GM18519 (cell line): ENCODE measurements at regions not wholly inside any gene's neighbourhood (a gene's known extent, or its start where the extent isn't known, plus 50 kb on each side); places are given as distances from the start of the nearest gene placed in this dataset.

Source experiments
- ATAC-seq: cut with Tn5 transposase; IDR thresholded peaks from one replicate; pipeline ENCODE4 v1.9.1; 2021; ENCODE audit warnings: mild to moderate bottlenecking, moderate library complexity; ENCODE audit not compliant: unreplicated experiment, low FRiP score

- ATAC-seq, result no peak
These were observed 534.8 kb downstream of the PSAT1 start for GRCh38 chr9:78831726-78832125.

GRCh38 chr9:78835928-78836450 lies 539.1 kb downstream of the PSAT1 start:
- no peak for ATAC-seq

- ATAC-seq, result no peak
These were observed 542.3 kb downstream of the PSAT1 start for GRCh38 chr9:78839252-78839651.

GRCh38 chr9:78848061-78848460 lies 551.1 kb downstream of the PSAT1 start:
- no peak for ATAC-seq

- ATAC-seq, result no peak
These were observed 559.2 kb downstream of the PSAT1 start for GRCh38 chr9:78856144-78856543.

GRCh38 chr9:78856781-78857180 lies 559.9 kb downstream of the PSAT1 start:
- ATAC-seq, result no peak

GRCh38 chr9:78857373-78858225 lies 560.7 kb downstream of the PSAT1 start:
- no peak for ATAC-seq

- no peak for ATAC-seq
These were observed 561.3 kb downstream of the PSAT1 start for GRCh38 chr9:78858266-78858665.

- no peak for ATAC-seq
These were observed 564.0 kb downstream of the PSAT1 start for GRCh38 chr9:78860801-78861475.

- ATAC-seq, result no peak
These were observed 566.6 kb downstream of the PSAT1 start for GRCh38 chr9:78863531-78863930.

- no peak for ATAC-seq
These were observed 568.8 kb downstream of the PSAT1 start for GRCh38 chr9:78865737-78866136.

- ATAC-seq, result no peak
These were observed 569.5 kb downstream of the PSAT1 start for GRCh38 chr9:78866207-78867132.

GRCh38 chr9:78871086-78871451 lies 574.1 kb downstream of the PSAT1 start:
- no peak for ATAC-seq

- no peak for ATAC-seq
These were observed 574.8 kb downstream of the PSAT1 start for GRCh38 chr9:78871452-78872331.

GRCh38 chr9:78874061-78874460 lies 577.1 kb downstream of the PSAT1 start:
- ATAC-seq, result no peak

GRCh38 chr9:78879324-78880100 lies 582.6 kb downstream of the PSAT1 start:
- ATAC-seq, result no peak

- ATAC-seq, result no peak
These were observed 584.4 kb downstream of the PSAT1 start for GRCh38 chr9:78881295-78881694.

GRCh38 chr9:78882481-78882880 lies 585.6 kb downstream of the PSAT1 start:
- no peak for ATAC-seq

- no peak for ATAC-seq
These were observed 587.8 kb downstream of the PSAT1 start for GRCh38 chr9:78884611-78885150.
